Aorta (tissue), 5 donors: ENCODE measurements at regions not wholly inside any gene's neighbourhood (a gene's known extent, or its start where the extent isn't known, plus 50 kb on each side); places are given as distances from the start of the nearest gene placed in this dataset.

ENCODE experiments used
- ATAC-seq: fragments of 200-7000 bp; cut with Tn5 transposase; one replicate; pipeline ENCODE4 v1.9.1; 2022; ENCODE audit warnings: moderate library complexity; ENCODE audit not compliant: low FRiP score
- DNase-seq, 2 donors: peaks; one replicate each; pipeline ENCODE4 v3.0.0-alpha.2; 2020
- H3K27ac ChIP-seq, 2 donors: one replicate each; pipeline ENCODE4 v1.5.1; 2013; ENCODE audit warnings: low read length in 2 of 2, mild to moderate bottlenecking in 2 of 2, moderate library complexity in 2 of 2, control low read depth in 1 of 2, inconsistent platforms in 1 of 2, low read depth in 1 of 2
- H3K27me3 ChIP-seq, 2 donors: one replicate each; pipeline ENCODE4 v1.6.1; 2013; ENCODE audit warnings: control low read depth in 1 of 2, low read length in 1 of 2, mild to moderate bottlenecking in 1 of 2, moderate library complexity in 1 of 2; ENCODE audit not compliant: insufficient read depth in 2 of 2, control insufficient read depth in 1 of 2
- H3K36me3 ChIP-seq, 2 donors: one replicate each; pipeline ENCODE4 v1.6.1; 2013; ENCODE audit warnings: control low read depth in 1 of 2, low read length in 1 of 2, mild to moderate bottlenecking in 1 of 2; ENCODE audit not compliant: insufficient read depth in 2 of 2, control insufficient read depth in 1 of 2
- H3K4me1 ChIP-seq, 2 donors: one replicate each; pipeline ENCODE4 v1.6.1; 2013; ENCODE audit warnings: low read length in 2 of 2, control low read depth in 1 of 2, mild to moderate bottlenecking in 1 of 2, moderate library complexity in 1 of 2; ENCODE audit not compliant: insufficient read depth in 2 of 2, control insufficient read depth in 1 of 2
- H3K4me3 ChIP-seq, 2 donors: one replicate each; pipeline ENCODE4 v1.5.1; 2013; ENCODE audit warnings: low read length in 2 of 2, control low read depth in 1 of 2, mild to moderate bottlenecking in 1 of 2
- H3K9me3 ChIP-seq: one replicate; pipeline ENCODE4 v1.6.1; 2013; ENCODE audit warnings: mild to moderate bottlenecking, low read length; ENCODE audit not compliant: control insufficient read depth
- WGBS, 2 donors: extraction: QIAGEN DNeasy Blood & Tissue Kit; methylation state at CpG; one replicate each; pipeline ENCODE4 v1.1.7; 2013; 5-methylcytosine and 5-hydroxymethylcytosine counted together
- intact Hi-C, 2 donors: fragments of 100-400 bp; cut with DNase I; formaldehyde crosslinking; loops; one replicate each; pipeline versions ENCODE4 v1.14.2 to v1.15.0; 2022
- donor health status: healthy with polysubstance abuse.
- donor health status: Bipolar disorder and iron deficiency.
- donor health status: DM: no; HTN: no; CAD: no.
- donor health status: DM: no; HTN: no; CAD: no.
- donor health status: DM: yes; HTN: yes; CAD: no.

- Histone ChIP-seq H3K27me3 (no peaks in the 10 kb centered on the region), H3K9me3 (no peaks in the 10 kb centered on the region), H3K36me3 (no peaks in the 10 kb centered on the region), H3K4me1 (no peaks in the 10 kb centered on the region), H3K27ac (no peak overlapping the region), H3K4me3 (no peak overlapping the region)
- ATAC-seq: no peak
- WGBS, 2 donors: 38 to 45% methylated on average over 2 of the region's 2 CpGs
- intact Hi-C loops: no loop called here
- DNase-seq: no peak
These were observed 526.3 kb upstream of the RAG2 start for GRCh38 chr11:37124384-37124783.

GRCh38 chr11:37115963-37116362 is 517.9 kb upstream of the RAG2 start:
- intact Hi-C loops: no loop called here
- H3K4me3 ChIP-seq: no peak overlapping the region
- H3K4me1 ChIP-seq: no peaks in the 10 kb centered on the region
- no peaks in the 10 kb centered on the region for H3K27me3 ChIP-seq
- ATAC-seq: no peak
- H3K27ac ChIP-seq: no peak overlapping the region
- H3K36me3 ChIP-seq: no peaks in the 10 kb centered on the region
- peaks cover 2% of the 10 kb centered on the region for H3K9me3 ChIP-seq
- DNase-seq: no peak

- H3K27ac ChIP-seq: no peak overlapping the region
- no peak overlapping the region for H3K4me3 ChIP-seq
- intact Hi-C loops: no loop called here
- ATAC-seq: no peak
- H3K9me3 ChIP-seq: no peaks in the 10 kb centered on the region
- H3K4me1 ChIP-seq: no peaks in the 10 kb centered on the region
- DNase-seq: no peak
- WGBS, 2 donors: 66 to 76% methylated on average over 4 of the region's 4 CpGs
- no peaks in the 10 kb centered on the region for H3K36me3 ChIP-seq
- H3K27me3 ChIP-seq: no peaks in the 10 kb centered on the region
These were observed 512.3 kb upstream of the RAG2 start for GRCh38 chr11:37110385-37110784.

GRCh38 chr11:37109286-37109585 is 511.2 kb upstream of the RAG2 start:
- no peak overlapping the region for H3K27ac ChIP-seq
- intact Hi-C loops: no loop called here
- H3K9me3 ChIP-seq: no peaks in the 10 kb centered on the region
- no peaks in the 10 kb centered on the region for H3K4me1 ChIP-seq
- H3K36me3 ChIP-seq: no peaks in the 10 kb centered on the region
- H3K4me3 ChIP-seq: no peak overlapping the region
- no peak for DNase-seq
- no peaks in the 10 kb centered on the region for H3K27me3 ChIP-seq
- ATAC-seq: no peak

GRCh38 chr11:37108436-37109285 is 510.6 kb upstream of the RAG2 start:
- no peak for DNase-seq
- Histone ChIP-seq H3K4me1 (no peaks in the 10 kb centered on the region), H3K27me3 (no peaks in the 10 kb centered on the region), H3K4me3 (no peak overlapping the region), H3K36me3 (no peaks in the 10 kb centered on the region), H3K9me3 (no peaks in the 10 kb centered on the region), H3K27ac (no peak overlapping the region)
- intact Hi-C loops: no loop called here
- ATAC-seq: no peak
- WGBS, 2 donors: 30 to 32% methylated on average over 6 of the region's 6 CpGs

GRCh38 chr11:37107831-37108230 is 509.8 kb upstream of the RAG2 start:
- Histone ChIP-seq H3K4me1 (no peaks in the 10 kb centered on the region), H3K27me3 (no peaks in the 10 kb centered on the region), H3K36me3 (no peaks in the 10 kb centered on the region), H3K27ac (no peak overlapping the region), H3K4me3 (no peak overlapping the region), H3K9me3 (no peaks in the 10 kb centered on the region)
- ATAC-seq (no peak), DNase-seq (no peak)
- intact Hi-C loops: no loop called here
- whole genome bisulfite sequencing, 2 donors: 13 to 35% methylated on average over 4 of the region's 4 CpGs

- intact Hi-C loops: no loop called here
- Histone ChIP-seq H3K27ac (no peak overlapping the region), H3K27me3 (no peaks in the 10 kb centered on the region), H3K4me1 (no peaks in the 10 kb centered on the region), H3K9me3 (no peaks in the 10 kb centered on the region), H3K36me3 (no peaks in the 10 kb centered on the region), H3K4me3 (no peak overlapping the region)
- no peak for DNase-seq
- no peak for ATAC-seq
These were observed 509.4 kb upstream of the RAG2 start for GRCh38 chr11:37107415-37107814.

- Histone ChIP-seq H3K4me3 (no peak overlapping the region), H3K27ac (no peak overlapping the region), H3K9me3 (no peaks in the 10 kb centered on the region), H3K4me1 (no peaks in the 10 kb centered on the region), H3K27me3 (no peaks in the 10 kb centered on the region), H3K36me3 (no peaks in the 10 kb centered on the region)
- WGBS, 2 donors: 76 to 79% methylated on average over 2 of the region's 2 CpGs
- ATAC-seq (no peak), DNase-seq (no peak)
- intact Hi-C loops: no loop called here
These were observed 507.4 kb upstream of the RAG2 start for GRCh38 chr11:37105427-37105826.

GRCh38 chr11:37104380-37104779 is 506.3 kb upstream of the RAG2 start:
- no peak overlapping the region for H3K4me3 ChIP-seq
- no peak for ATAC-seq
- no peaks in the 10 kb centered on the region for H3K27me3 ChIP-seq
- no peaks in the 10 kb centered on the region for H3K4me1 ChIP-seq
- intact Hi-C loops: no loop called here
- DNase-seq: no peak
- H3K9me3 ChIP-seq: no peaks in the 10 kb centered on the region
- no peaks in the 10 kb centered on the region for H3K36me3 ChIP-seq
- no peak overlapping the region for H3K27ac ChIP-seq
